ENCODE measurements at regions not wholly inside any gene's neighbourhood (a gene's known extent, or its start where the extent isn't known, plus 50 kb on each side); places are given as distances from the start of the nearest gene placed in this dataset.
"Not testable (repeated sequence)": the region's sequence is repeated elsewhere in the genome, so short reads cannot be mapped to it uniquely, and the experiment has no call there.

- no peak for ATAC-seq
Observed at GRCh38 chr5:6106756-6107155, 271.6 kb downstream of the MED10 start.

GRCh38 chr5:6105320-6105719 lies 273.0 kb downstream of the MED10 start:
- no peak for ATAC-seq

DNA sequence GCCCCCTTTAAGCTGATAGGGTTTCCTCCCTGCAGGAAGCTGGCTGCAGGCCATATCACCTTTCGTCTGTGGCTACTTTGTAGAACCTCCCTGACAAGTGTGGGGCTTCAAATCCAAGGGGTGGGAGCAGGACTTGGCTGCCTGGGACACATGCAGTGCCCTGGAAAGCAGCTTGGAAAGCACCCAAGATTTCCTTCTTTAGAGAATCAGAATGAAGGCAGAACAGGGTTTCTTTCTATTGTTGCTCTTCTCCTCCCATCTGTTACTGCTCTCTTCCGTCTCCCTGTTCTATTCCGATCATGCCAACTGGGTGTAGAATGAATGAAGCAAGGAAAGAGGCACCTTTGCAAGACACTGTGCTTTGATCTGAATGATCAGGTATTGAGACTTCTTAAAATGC lies 282.2 kb downstream of the MED10 start:
- no peak for ATAC-seq

- ATAC-seq, result not testable (repeated sequence)
Observed at GRCh38 chr5:6094180-6094579, 284.2 kb downstream of the MED10 start.

DNA sequence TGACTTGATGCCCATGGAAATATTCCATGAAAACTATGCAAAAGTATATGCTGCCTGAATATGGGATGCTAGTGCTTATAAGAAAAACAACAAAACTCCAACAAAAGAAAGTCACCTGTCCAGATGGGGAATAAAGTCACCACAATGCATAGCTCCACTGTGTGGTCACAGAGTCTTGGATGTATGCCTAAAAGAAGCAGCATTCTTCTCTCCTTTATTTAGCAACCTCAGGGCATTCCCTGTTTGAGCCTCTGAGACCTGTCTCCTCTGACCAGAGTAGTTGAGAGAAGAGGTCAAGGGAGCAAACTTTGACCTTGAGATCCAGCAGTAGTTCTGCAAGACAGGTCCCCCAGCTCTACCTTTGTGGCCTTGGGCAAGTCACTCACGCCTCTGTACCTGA lies 287.5 kb downstream of the MED10 start:
- ATAC-seq, result no peak

DNA sequence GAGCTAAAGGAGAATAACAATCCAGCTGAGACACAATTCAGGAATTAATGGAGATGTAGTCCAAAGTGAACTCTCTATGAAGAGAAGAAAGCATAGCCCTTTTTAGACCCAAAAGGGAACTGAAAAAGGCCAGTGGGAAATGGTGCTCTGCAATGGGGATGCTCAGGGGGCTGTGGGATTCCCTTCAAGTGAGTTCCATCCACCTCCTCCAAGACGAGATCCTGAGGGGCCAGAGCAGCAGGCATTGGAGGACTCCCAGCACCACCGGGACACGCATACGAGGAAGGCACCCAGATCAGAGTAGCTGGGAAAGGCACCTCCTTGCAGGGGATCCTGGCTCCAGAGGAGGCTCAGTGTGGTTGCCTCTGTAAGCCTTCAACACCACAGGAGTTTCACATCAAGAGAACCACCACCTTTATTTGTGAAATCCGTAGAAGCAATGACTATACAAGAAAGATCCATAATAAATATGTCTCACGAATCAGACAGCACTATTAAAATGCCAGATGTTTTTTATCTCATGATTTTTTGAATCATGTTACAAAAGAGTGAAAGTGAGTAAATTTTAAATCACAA lies 288.2 kb downstream of the MED10 start:
- no peak for ATAC-seq

- no peak for ATAC-seq
Observed at GRCh38 chr5:6088706-6089105, 289.6 kb downstream of the MED10 start.

DNA sequence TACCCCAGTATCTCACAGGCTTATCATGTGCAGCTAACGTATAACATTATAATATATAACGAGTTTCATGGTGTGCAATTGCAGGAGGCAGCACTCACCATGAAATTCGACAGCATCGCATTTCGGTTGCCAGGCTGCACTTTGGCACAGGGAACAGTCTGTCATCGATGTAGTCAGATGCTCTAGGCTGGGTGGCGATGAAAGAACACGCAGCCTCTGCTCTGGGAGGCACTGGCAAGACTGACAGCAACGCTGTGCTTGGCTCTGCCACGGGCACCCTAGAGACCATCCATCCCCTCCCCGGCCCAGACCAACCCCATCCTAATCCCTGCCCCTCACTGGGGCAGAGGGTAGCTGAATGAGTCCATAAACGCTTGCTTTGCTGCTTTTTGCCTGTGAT lies 290.8 kb downstream of the MED10 start:
- no peak for ATAC-seq

- ATAC-seq, result no peak
Observed at GRCh38 chr5:6086871-6087270, 291.5 kb downstream of the MED10 start.

- ATAC-seq, result no peak
Observed at GRCh38 chr5:6085341-6085860, 292.9 kb downstream of the MED10 start.

DNA sequence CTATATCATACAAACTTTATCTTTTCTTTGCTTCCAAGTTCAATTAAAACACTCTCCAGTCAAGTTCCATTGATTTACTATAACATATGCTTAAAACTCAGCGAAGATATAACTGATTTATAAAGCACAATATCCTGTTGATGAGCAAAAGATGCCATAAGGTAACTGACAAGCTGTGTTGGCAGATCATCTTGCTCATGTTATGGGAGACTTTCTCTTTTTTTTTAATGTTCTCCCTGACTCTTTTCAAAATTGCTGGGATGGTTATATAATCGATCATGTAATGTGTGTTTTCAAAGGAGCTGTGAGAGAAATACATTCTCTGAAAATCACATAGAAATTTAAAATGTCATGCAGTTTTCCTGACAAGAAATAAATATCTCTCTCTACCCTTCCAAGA lies 293.5 kb downstream of the MED10 start:
- no peak for ATAC-seq

DNA sequence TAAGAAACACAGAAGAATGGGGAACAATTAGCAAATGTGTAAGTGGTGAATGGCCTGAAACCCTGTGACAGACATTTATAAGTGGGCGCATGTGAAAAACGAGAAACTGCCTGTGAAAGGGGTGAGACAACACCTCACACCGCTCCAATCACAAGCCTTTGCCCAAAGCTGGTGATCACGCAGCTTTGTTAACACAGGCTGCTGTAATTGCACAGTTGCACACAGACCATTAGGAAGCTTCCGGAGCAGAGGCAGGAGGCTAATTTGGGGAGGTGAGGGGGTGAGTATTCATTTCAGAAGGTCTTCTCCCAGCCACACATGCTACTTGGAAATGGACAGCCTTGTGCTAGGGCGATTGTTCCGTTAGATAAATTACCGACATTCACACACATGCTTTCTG lies 294.0 kb downstream of the MED10 start:
- no peak for ATAC-seq

DNA sequence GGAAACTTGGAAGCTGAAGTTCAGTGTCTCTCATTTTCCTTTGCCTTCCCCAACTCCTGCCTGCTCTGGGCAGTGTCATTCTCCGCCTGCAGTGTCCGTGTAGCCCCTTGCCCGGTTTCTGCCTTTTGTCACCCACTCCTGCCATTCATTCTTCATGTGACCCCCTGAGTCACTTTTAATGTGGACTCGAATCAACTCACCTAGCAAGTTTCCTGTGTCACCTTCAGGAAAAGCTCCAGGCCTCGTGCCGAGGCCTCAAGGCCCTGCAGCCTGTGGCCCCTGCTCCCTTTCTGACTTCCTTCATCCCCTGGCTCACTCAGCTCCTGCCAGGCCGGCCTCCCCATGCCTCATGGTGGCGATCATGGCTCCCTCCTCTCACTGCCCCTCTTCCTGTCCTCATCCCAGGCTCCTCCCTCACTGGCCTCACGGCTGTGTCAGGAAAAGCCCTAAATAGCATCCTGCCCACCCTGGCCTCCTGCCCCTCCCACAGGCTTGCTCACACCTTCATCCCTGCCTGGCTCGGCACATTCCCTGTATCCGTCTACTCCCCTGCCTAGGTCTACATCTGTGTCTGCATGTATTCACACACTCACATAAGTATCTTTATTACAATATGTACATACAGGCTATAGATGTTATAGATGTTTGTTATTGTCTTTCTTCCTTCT lies 294.9 kb downstream of the MED10 start:
- ATAC-seq, result no peak

- ATAC-seq, result no peak
Observed at GRCh38 chr5:6082685-6083084, 295.7 kb downstream of the MED10 start.

DNA sequence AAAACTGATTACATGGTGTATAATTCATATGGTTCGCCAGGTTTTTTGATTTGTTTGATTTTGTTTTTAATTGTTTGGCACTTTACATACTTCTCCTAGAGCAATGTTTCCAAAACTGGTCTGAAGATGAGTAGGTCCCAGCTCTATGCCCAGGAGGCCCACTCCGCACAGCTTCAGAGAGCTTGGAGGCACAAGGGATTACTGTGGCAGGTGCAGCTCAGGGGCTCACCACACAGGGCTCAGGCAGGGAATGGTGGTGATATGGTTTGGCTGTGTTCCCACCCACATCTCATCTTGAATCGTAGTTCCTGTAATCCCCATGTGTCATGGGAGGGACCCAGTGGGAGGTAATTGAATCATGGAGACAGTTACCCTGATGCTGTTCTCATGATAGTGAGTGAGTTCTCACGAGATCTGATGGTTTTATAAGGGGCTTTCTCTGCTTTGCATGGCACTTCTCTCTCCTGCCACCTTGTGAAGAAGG lies 296.6 kb downstream of the MED10 start:
- ATAC-seq, result no peak

DNA sequence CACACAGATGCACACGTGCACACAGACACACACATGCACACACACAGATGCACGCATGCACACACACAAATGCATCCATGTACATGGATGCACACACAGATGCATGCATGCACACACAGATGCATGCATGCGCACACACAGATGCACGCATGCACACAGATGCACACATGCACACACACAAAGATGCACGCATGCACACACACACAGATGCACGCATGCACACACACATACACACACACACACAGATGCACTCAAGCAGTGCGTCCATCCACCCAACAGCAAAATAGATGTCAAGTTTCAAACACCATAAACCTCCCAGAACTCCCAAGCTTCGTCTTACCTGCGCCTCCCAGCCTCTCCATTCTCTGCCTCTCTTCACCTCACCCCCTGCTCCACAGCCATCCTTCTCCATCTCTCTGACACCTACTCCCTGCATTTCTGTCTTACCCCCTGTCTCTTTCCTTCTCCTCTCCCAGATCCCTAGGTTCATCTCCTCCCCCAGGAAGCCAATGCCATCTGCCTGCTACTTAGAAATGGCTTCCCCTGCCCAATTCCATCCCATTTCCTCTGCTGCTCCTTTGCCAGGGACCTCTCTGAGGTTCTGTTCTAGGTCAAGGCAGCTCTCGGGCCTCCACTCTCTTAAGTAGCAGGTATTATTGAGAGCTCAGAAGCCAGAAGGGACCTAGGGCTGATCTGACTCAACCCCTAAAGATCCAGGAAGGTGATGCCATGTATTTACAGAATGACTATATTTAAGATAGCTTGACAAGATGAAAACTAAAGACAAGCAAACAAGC lies 297.2 kb downstream of the MED10 start:
- ATAC-seq, result no peak

- ATAC-seq, result no peak
Observed at GRCh38 chr5:6080436-6080835, 297.9 kb downstream of the MED10 start.

- no peak for ATAC-seq
Observed at GRCh38 chr5:6078881-6079280, 299.5 kb downstream of the MED10 start.

- ATAC-seq, result no peak
Observed at GRCh38 chr5:6076341-6077239, 301.8 kb downstream of the MED10 start.

DNA sequence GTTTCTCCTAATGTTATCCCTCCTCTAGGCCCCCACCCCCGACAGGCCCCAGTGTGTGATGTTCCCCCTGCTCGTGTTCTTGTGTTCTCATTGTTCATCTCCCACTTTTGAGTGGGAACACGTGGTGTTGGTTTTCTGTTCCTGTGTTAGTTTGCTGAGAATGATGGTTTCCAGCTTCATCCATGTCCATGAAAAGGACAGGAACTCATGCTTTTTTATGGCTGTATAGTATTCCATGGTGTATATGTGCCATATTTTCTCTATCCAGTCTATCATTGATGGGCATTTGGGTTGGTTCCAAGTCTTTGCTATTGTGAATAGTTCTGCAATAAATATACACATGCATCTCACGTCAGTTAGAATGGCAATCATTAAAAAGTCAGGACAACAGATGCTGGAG lies 305.9 kb downstream of the MED10 start:
- ATAC-seq, result not testable (repeated sequence)

GRCh38 chr5:6069496-6070185 lies 308.7 kb downstream of the MED10 start:
- no peak for ATAC-seq

GRCh38 chr5:6066016-6066415 lies 312.3 kb downstream of the MED10 start:
- no peak for ATAC-seq
